CD4-positive, alpha-beta T cell treated with Interleukin-1 beta for 1 hour (primary cell): ENCODE measurements at regions not wholly inside any gene's neighbourhood (a gene's known extent, or its start where the extent isn't known, plus 50 kb on each side); places are given as distances from the start of the nearest gene placed in this dataset.
"Not testable (repeated sequence)": the region's sequence is repeated elsewhere in the genome, so short reads cannot be mapped to it uniquely, and the experiment has no call there.

Experiments
- DNase-seq, 2 donors: peaks; one replicate each; pipeline ENCODE4 v3.0.0-alpha.2; 2020 to 2022

- no peak for DNase-seq
Measured at GRCh38 chr16:60763869-60764268, 1272.4 kb downstream of the CDH8 start.

GRCh38 chr16:60755907-60756306 is 1280.3 kb downstream of the CDH8 start:
- no peak for DNase-seq

GRCh38 chr16:60748366-60748765 is 1287.9 kb downstream of the CDH8 start:
- no peak for DNase-seq

GRCh38 chr16:60744198-60744597 is 1292.0 kb downstream of the CDH8 start:
- DNase-seq, result no peak

- DNase-seq, result no peak
Measured at GRCh38 chr16:60741810-60742209, 1294.4 kb downstream of the CDH8 start.

GRCh38 chr16:60739737-60740683 is 1296.2 kb downstream of the CDH8 start:
- no peak for DNase-seq

GRCh38 chr16:60731329-60732050 is 1304.7 kb downstream of the CDH8 start:
- DNase-seq, result no peak

- DNase-seq, result no peak
Measured at GRCh38 chr16:60729051-60729450, 1307.2 kb downstream of the CDH8 start.

- no peak for DNase-seq
Measured at GRCh38 chr16:60727851-60728250, 1308.4 kb downstream of the CDH8 start.

- no peak for DNase-seq
Measured at GRCh38 chr16:60720060-60720459, 1316.2 kb downstream of the CDH8 start.

GRCh38 chr16:60717808-60718207 is 1318.4 kb downstream of the CDH8 start:
- DNase-seq, result no peak

GRCh38 chr16:60712144-60712543 is 1324.1 kb downstream of the CDH8 start:
- no peak for DNase-seq

GRCh38 chr16:60704726-60705125 is 1331.5 kb downstream of the CDH8 start:
- no peak for DNase-seq

- no peak for DNase-seq
Measured at GRCh38 chr16:60703096-60703495, 1333.1 kb downstream of the CDH8 start.

- DNase-seq, result no peak
Measured at GRCh38 chr16:60686824-60687223, 1349.4 kb downstream of the CDH8 start.

GRCh38 chr16:60684002-60684401 is 1352.2 kb downstream of the CDH8 start:
- no peak for DNase-seq

GRCh38 chr16:60682219-60682618 is 1354.0 kb downstream of the CDH8 start:
- DNase-seq, result no peak

- no peak for DNase-seq
Measured at GRCh38 chr16:60681043-60681442, 1355.2 kb downstream of the CDH8 start.

- no peak for DNase-seq
Measured at GRCh38 chr16:60675022-60675421, 1361.2 kb downstream of the CDH8 start.

GRCh38 chr16:60674241-60674640 is 1362.0 kb downstream of the CDH8 start:
- DNase-seq, result no peak

GRCh38 chr16:60655514-60656153 is 1380.6 kb downstream of the CDH8 start:
- no peak for DNase-seq

- DNase-seq, result no peak
Measured at GRCh38 chr16:60651346-60651745, 1384.9 kb downstream of the CDH8 start.

GRCh38 chr16:60648290-60648689 is 1387.9 kb downstream of the CDH8 start:
- no peak for DNase-seq

GRCh38 chr16:60647388-60647787 is 1388.8 kb downstream of the CDH8 start:
- not testable (repeated sequence) for DNase-seq
